ENCODE measurements at regions not wholly inside any gene's neighbourhood (a gene's known extent, or its start where the extent isn't known, plus 50 kb on each side); places are given as distances from the start of the nearest gene placed in this dataset.

- TF ChIP-seq CTCF (IDR thresholded peaks at IDR 0.05; ENCODE audit: insufficient read depth, low read length) (no peak), REST (IDR thresholded peaks at IDR 0.05; ENCODE audit: insufficient replicate concordance, low read depth) (no peak), POLR2AphosphoS5 (IDR thresholded peaks at IDR 0.05; ENCODE audit: low read depth) (no peak), SPI1 (IDR thresholded peaks at IDR 0.05; ENCODE audit: borderline replicate concordance, low read depth) (no peak), GABPA (IDR thresholded peaks at IDR 0.05; ENCODE audit: low read depth) (no peak)
Observed at GRCh38 chr12:127150479-127150878, 1116.5 kb upstream of the TMEM132C start.

Measured in HL-60 (cell line).